ENCODE measurements at regions not wholly inside any gene's neighbourhood (a gene's known extent, or its start where the extent isn't known, plus 50 kb on each side); places are given as distances from the start of the nearest gene placed in this dataset.

- no peak for DNase-seq
- TF ChIP-seq EP300 (IDR thresholded peaks at IDR 0.05; ENCODE audit: low read depth) = no peak
- TF ChIP-seq POLR2AphosphoS5 (IDR thresholded peaks at IDR 0.05) = no peak
- TF ChIP-seq CTCF (IDR thresholded peaks at IDR 0.05) = no peak
- TF ChIP-seq POLR2A (IDR thresholded peaks at IDR 0.05) = no peak
- no peaks in the 10 kb centered on the region for H3K27me3 ChIP-seq
- intact Hi-C loops (cut with DNase I; ENCODE audit: low total_unique reads) (no loop called here), in situ Hi-C loops (cut with MboI; ENCODE audit: low pct_ligation_motif_present in 1 of 4, low pct_unique_long_range_greater_than_20kb in 1 of 4, low sequenced_read_pairs in 3 of 4) (no loop called here)
- H3K9me3 ChIP-seq = no peaks in the 10 kb centered on the region
- H3K27ac ChIP-seq = no peak overlapping the region
- H3K4me3 ChIP-seq = no peak overlapping the region
- no peaks in the 10 kb centered on the region for H3K36me3 ChIP-seq
- WGBS, 2 donors (ENCODE audit: low coverage in 1 of 2) = 30 to 34% methylated on average over 2 to 6 of the region's 6 CpGs
- no peaks in the 10 kb centered on the region for H3K4me1 ChIP-seq
Observed at GRCh38 chr6:56324396-56324795, 77.0 kb upstream of the COL21A1 start.

GRCh38 chr6:56318851-56319250 is 71.5 kb upstream of the COL21A1 start:
- TF ChIP-seq POLR2AphosphoS5 (IDR thresholded peaks at IDR 0.05) = no peak
- no peak for TF ChIP-seq CTCF (IDR thresholded peaks at IDR 0.05)
- TF ChIP-seq EP300 (IDR thresholded peaks at IDR 0.05; ENCODE audit: low read depth) = no peak
- TF ChIP-seq POLR2A (IDR thresholded peaks at IDR 0.05) = no peak
- in situ Hi-C loops (cut with MboI; ENCODE audit: low pct_ligation_motif_present in 1 of 4, low pct_unique_long_range_greater_than_20kb in 1 of 4, low sequenced_read_pairs in 3 of 4) (no loop called here), intact Hi-C loops (cut with DNase I; ENCODE audit: low total_unique reads) (no loop called here)
- H3K27ac ChIP-seq = no peak overlapping the region
- H3K4me1 ChIP-seq = no peaks in the 10 kb centered on the region
- no peak for DNase-seq
- H3K36me3 ChIP-seq = no peaks in the 10 kb centered on the region
- H3K4me3 ChIP-seq = no peak overlapping the region
- 90% methylated on average over 2 of the region's 2 CpGs for WGBS, 2 donors (ENCODE audit: low coverage in 1 of 2)
- H3K9me3 ChIP-seq = no peaks in the 10 kb centered on the region
- H3K27me3 ChIP-seq = no peaks in the 10 kb centered on the region

GRCh38 chr6:56314683-56315523 is 67.5 kb upstream of the COL21A1 start:
- Histone ChIP-seq H3K27me3 (no peaks in the 10 kb centered on the region), H3K36me3 (no peaks in the 10 kb centered on the region), H3K4me1 (peaks cover 0 to 9% (median 0%) of the 10 kb centered on the region in 4 donors), H3K27ac (no peak overlapping the region), H3K9me3 (no peaks in the 10 kb centered on the region), H3K4me3 (no peak overlapping the region)
- TF ChIP-seq POLR2A (IDR thresholded peaks at IDR 0.05) (no peak), CTCF (IDR thresholded peaks at IDR 0.05) (peak; percentile 38 to 68 (median 64))
- in situ Hi-C loops (cut with MboI; ENCODE audit: low pct_ligation_motif_present in 1 of 4, low pct_unique_long_range_greater_than_20kb in 1 of 4, low sequenced_read_pairs in 3 of 4) (no loop called here), intact Hi-C loops (cut with DNase I; ENCODE audit: low total_unique reads) (loop anchor here (2.0 kb wide), 1 partner anchor 44 kb away; no protein-coding TSS in a partner anchor)
- 68 to 75% methylated on average over 6 to 11 of the region's 11 CpGs for WGBS, 2 donors (ENCODE audit: low coverage in 1 of 2)
- no peak for DNase-seq

- no peaks in the 10 kb centered on the region for H3K9me3 ChIP-seq
- H3K36me3 ChIP-seq = no peaks in the 10 kb centered on the region
- WGBS, 2 donors (ENCODE audit: low coverage in 1 of 2) = 53 to 59% methylated on average over 5 of the region's 5 CpGs
- H3K4me1 ChIP-seq = peaks cover 0 to 9% (median 0%) of the 10 kb centered on the region in 4 donors
- intact Hi-C loops (cut with DNase I; ENCODE audit: low total_unique reads) (no loop called here), in situ Hi-C loops (cut with MboI; ENCODE audit: low pct_ligation_motif_present in 1 of 4, low pct_unique_long_range_greater_than_20kb in 1 of 4, low sequenced_read_pairs in 3 of 4) (no loop called here)
- no peak overlapping the region for H3K27ac ChIP-seq
- no peak overlapping the region for H3K4me3 ChIP-seq
- no peaks in the 10 kb centered on the region for H3K27me3 ChIP-seq
- no peak for DNase-seq
- no peak for TF ChIP-seq POLR2A (IDR thresholded peaks at IDR 0.05)
- no peak for TF ChIP-seq EP300 (IDR thresholded peaks at IDR 0.05; ENCODE audit: low read depth)
- no peak for TF ChIP-seq CTCF (IDR thresholded peaks at IDR 0.05)
- TF ChIP-seq POLR2AphosphoS5 (IDR thresholded peaks at IDR 0.05) = no peak
Observed at GRCh38 chr6:56311533-56312448, 64.4 kb upstream of the COL21A1 start.

All from transverse colon (tissue), 4 donors.